ENCODE measurements at regions not wholly inside any gene's neighbourhood (a gene's known extent, or its start where the extent isn't known, plus 50 kb on each side); places are given as distances from the start of the nearest gene placed in this dataset.

- 97% methylated on average over 1 of the region's 1 CpG for WGBS
- Histone ChIP-seq H3K36me3 (ENCODE audit: control insufficient read depth in 4 of 4, insufficient read depth in 3 of 4, low read depth in 1 of 4, low read length in 3 of 4) (no peaks in the 10 kb centered on the region), H3K4me1 (ENCODE audit: control insufficient read depth in 4 of 4, insufficient read depth in 4 of 4, low read length in 3 of 4) (no peaks in the 10 kb centered on the region), H3K27me3 (ENCODE audit: control insufficient read depth in 4 of 4, insufficient read depth in 4 of 4, low read length in 3 of 4) (no peaks in the 10 kb centered on the region), H3K9ac (ENCODE audit: low read depth in 1 of 2, low read length in 2 of 2) (no peak overlapping the region), H3K27ac (ENCODE audit: low read depth in 1 of 2, low read length in 2 of 2) (no peak overlapping the region), H3K9me3 (ENCODE audit: control insufficient read depth in 4 of 4, low read length in 3 of 4) (no peaks in the 10 kb centered on the region), H3K4me3 (ENCODE audit: low read depth in 1 of 3, low read length in 3 of 3) (no peak overlapping the region)
- DNase-seq (ENCODE audit: low spot score) = no peak
- TF ChIP-seq HNF4G (IDR thresholded peaks at IDR 0.05) = no peak
- no peak for TF ChIP-seq YY1 (IDR thresholded peaks at IDR 0.05)
- TF ChIP-seq SP1 (IDR thresholded peaks at IDR 0.05) = no peak
- no peak for TF ChIP-seq EGR1 (IDR thresholded peaks at IDR 0.05; ENCODE audit: low read depth in 2 of 2)
Observed at GRCh38 chr5:104198156-104198555, 635.6 kb upstream of the NUDT12 start.

DNA sequence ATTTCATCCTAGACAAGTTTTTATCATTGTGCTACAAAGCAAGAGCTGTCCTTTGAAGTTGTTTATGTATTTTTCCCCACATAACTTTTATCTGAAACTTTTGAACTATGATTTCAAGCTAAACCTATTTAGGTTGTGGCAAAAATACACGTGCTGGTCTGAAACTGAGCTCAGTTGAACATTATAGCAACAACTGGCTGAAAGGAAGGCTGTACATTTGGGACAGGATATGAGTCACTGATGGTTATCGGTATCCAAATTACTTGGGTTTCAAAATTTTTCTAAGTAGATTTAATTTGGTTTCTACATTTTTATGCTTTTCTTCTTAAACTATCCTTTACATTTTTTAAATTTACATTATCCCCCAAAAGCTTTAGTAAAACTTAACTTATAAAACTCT lies 627.3 kb upstream of the NUDT12 start:
- no peak overlapping the region for H3K4me3 ChIP-seq (ENCODE audit: low read depth in 1 of 3, low read length in 3 of 3)
- H3K27me3 ChIP-seq (ENCODE audit: control insufficient read depth in 4 of 4, insufficient read depth in 4 of 4, low read length in 3 of 4) = no peaks in the 10 kb centered on the region
- H3K27ac ChIP-seq (ENCODE audit: low read depth in 1 of 2, low read length in 2 of 2) = no peak overlapping the region
- TF ChIP-seq ATF3 (IDR thresholded peaks at IDR 0.05) (no peak), CTCF (IDR thresholded peaks at IDR 0.05; ENCODE audit: low read depth, low read length, missing input control) (no peak), JUND (IDR thresholded peaks at IDR 0.05) (no peak), MAX (IDR thresholded peaks at IDR 0.05) (no peak)
- H3K4me1 ChIP-seq (ENCODE audit: control insufficient read depth in 4 of 4, insufficient read depth in 4 of 4, low read length in 3 of 4) = no peaks in the 10 kb centered on the region
- no peak overlapping the region for H3K9ac ChIP-seq (ENCODE audit: low read depth in 1 of 2, low read length in 2 of 2)
- H3K9me3 ChIP-seq (ENCODE audit: control insufficient read depth in 4 of 4, low read length in 3 of 4) = peaks cover 0 to 8% (median 0%) of the 10 kb centered on the region in 4 donors
- no peaks in the 10 kb centered on the region for H3K36me3 ChIP-seq (ENCODE audit: control insufficient read depth in 4 of 4, insufficient read depth in 3 of 4, low read depth in 1 of 4, low read length in 3 of 4)
- WGBS = 62% methylated on average over 2 of the region's 2 CpGs
- no peak for DNase-seq (ENCODE audit: low spot score)

GRCh38 chr5:104189031-104189430 lies 626.4 kb upstream of the NUDT12 start:
- Histone ChIP-seq H3K36me3 (ENCODE audit: control insufficient read depth in 4 of 4, insufficient read depth in 3 of 4, low read depth in 1 of 4, low read length in 3 of 4) (no peaks in the 10 kb centered on the region), H3K27ac (ENCODE audit: low read depth in 1 of 2, low read length in 2 of 2) (no peak overlapping the region), H3K9ac (ENCODE audit: low read depth in 1 of 2, low read length in 2 of 2) (no peak overlapping the region), H3K4me3 (ENCODE audit: low read depth in 1 of 3, low read length in 3 of 3) (no peak overlapping the region), H3K4me1 (ENCODE audit: control insufficient read depth in 4 of 4, insufficient read depth in 4 of 4, low read length in 3 of 4) (no peaks in the 10 kb centered on the region), H3K9me3 (ENCODE audit: control insufficient read depth in 4 of 4, low read length in 3 of 4) (peaks cover 0 to 8% (median 0%) of the 10 kb centered on the region in 4 donors), H3K27me3 (ENCODE audit: control insufficient read depth in 4 of 4, insufficient read depth in 4 of 4, low read length in 3 of 4) (no peaks in the 10 kb centered on the region)
- WGBS = 74% methylated on average over 4 of the region's 4 CpGs
- DNase-seq (ENCODE audit: low spot score) = no peak
- TF ChIP-seq HNF4A (conservative IDR thresholded peaks at IDR 0.05) = no peak

GRCh38 chr5:104187656-104188055 lies 625.1 kb upstream of the NUDT12 start:
- H3K27me3 ChIP-seq (ENCODE audit: control insufficient read depth in 4 of 4, insufficient read depth in 4 of 4, low read length in 3 of 4) = no peaks in the 10 kb centered on the region
- no peaks in the 10 kb centered on the region for H3K36me3 ChIP-seq (ENCODE audit: control insufficient read depth in 4 of 4, insufficient read depth in 3 of 4, low read depth in 1 of 4, low read length in 3 of 4)
- H3K4me3 ChIP-seq (ENCODE audit: low read depth in 1 of 3, low read length in 3 of 3) = no peak overlapping the region
- peaks cover 0 to 8% (median 0%) of the 10 kb centered on the region in 4 donors for H3K9me3 ChIP-seq (ENCODE audit: control insufficient read depth in 4 of 4, low read length in 3 of 4)
- no peak for DNase-seq (ENCODE audit: low spot score)
- no peak overlapping the region for H3K27ac ChIP-seq (ENCODE audit: low read depth in 1 of 2, low read length in 2 of 2)
- H3K9ac ChIP-seq (ENCODE audit: low read depth in 1 of 2, low read length in 2 of 2) = no peak overlapping the region
- WGBS = 94% methylated on average over 2 of the region's 2 CpGs
- H3K4me1 ChIP-seq (ENCODE audit: control insufficient read depth in 4 of 4, insufficient read depth in 4 of 4, low read length in 3 of 4) = no peaks in the 10 kb centered on the region
- TF ChIP-seq JUND (IDR thresholded peaks at IDR 0.05) (no peak), CTCF (IDR thresholded peaks at IDR 0.05; ENCODE audit: low read depth, low read length, missing input control) (no peak), ZBTB33 (IDR thresholded peaks at IDR 0.05) (no peak), HNF4A (conservative IDR thresholded peaks at IDR 0.05) (no peak), TAF1 (conservative IDR thresholded peaks at IDR 0.05) (no peak), FOXA1 (IDR thresholded peaks at IDR 0.05) (no peak), NR2F2 (IDR thresholded peaks at IDR 0.05) (no peak), HNF4G (IDR thresholded peaks at IDR 0.05) (no peak), GABPA (IDR thresholded peaks at IDR 0.05 in 1 of 2, conservative IDR thresholded peaks at IDR 0.05 in 1 of 2) (no peak), ATF3 (IDR thresholded peaks at IDR 0.05) (no peak), MAX (IDR thresholded peaks at IDR 0.05) (no peak), EGR1 (IDR thresholded peaks at IDR 0.05; ENCODE audit: low read depth in 2 of 2) (no peak)

Measured in liver (tissue), 8 donors.